ENCODE measurements at regions not wholly inside any gene's neighbourhood (a gene's known extent, or its start where the extent isn't known, plus 50 kb on each side); places are given as distances from the start of the nearest gene placed in this dataset.

DNA sequence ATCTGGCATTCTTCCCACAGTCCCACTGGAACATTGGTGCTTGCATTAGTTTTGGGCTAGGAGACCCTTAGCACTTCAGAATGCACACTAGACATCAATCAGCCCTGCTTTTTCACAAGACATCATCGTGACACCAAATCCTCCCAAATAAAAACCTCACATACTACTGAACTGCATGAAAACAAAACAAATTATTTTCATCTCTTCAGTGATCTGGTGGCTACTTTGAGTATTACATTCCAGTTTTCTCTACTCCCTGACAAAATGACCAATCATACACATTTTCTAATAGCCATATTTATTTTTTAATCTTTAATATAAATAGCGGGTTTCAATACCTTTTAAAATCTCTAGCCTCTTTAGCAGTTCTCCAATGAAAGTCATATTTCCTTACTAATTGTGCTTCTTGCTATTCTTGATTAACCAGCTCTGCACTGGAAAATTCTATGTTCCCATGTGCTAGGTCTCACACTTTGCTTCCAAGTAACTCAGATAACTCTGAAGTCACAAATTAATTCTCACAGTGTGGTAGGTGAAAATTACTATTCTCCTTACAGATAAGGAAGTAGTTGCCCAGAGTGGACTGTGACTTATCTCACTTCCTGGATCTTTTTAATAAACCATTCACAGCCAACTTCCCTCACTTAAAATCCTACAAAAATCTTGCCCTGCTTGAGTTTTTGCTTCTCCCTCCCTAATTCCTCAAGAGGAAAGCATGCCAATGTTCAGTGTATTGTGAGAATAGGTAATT lies 82.5 kb upstream of the EPB41L3 start:
- TF ChIP-seq, protein P1, sequence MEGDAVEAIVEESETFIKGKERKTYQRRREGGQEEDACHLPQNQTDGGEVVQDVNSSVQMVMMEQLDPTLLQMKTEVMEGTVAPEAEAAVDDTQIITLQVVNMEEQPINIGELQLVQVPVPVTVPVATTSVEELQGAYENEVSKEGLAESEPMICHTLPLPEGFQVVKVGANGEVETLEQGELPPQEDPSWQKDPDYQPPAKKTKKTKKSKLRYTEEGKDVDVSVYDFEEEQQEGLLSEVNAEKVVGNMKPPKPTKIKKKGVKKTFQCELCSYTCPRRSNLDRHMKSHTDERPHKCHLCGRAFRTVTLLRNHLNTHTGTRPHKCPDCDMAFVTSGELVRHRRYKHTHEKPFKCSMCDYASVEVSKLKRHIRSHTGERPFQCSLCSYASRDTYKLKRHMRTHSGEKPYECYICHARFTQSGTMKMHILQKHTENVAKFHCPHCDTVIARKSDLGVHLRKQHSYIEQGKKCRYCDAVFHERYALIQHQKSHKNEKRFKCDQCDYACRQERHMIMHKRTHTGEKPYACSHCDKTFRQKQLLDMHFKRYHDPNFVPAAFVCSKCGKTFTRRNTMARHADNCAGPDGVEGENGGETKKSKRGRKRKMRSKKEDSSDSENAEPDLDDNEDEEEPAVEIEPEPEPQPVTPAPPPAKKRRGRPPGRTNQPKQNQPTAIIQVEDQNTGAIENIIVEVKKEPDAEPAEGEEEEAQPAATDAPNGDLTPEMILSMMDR (IDR thresholded peaks at IDR 0.05): peak in 1 of 5 experiments; percentile 7
- TF ChIP-seq EP300 (IDR thresholded peaks at IDR 0.05) (no peak), POLR2A (IDR thresholded peaks at IDR 0.05) (no peak)

Data from tibial nerve (tissue), 4 donors.